CD14-positive monocyte (primary cell): ENCODE measurements at regions not wholly inside any gene's neighbourhood (a gene's known extent, or its start where the extent isn't known, plus 50 kb on each side); places are given as distances from the start of the nearest gene placed in this dataset.

Source experiments
- DNase-seq, 3 donors: peaks; one replicate each; pipeline ENCODE4 v3.0.0-alpha.2; 2011 to 2022
- H2AFZ ChIP-seq: 2 replicates; pipeline ENCODE4 v1.6.0; 2012; ENCODE audit warnings: mild to moderate bottlenecking, low read depth, low read length, inconsistent platforms; ENCODE audit not compliant: insufficient read depth, poor library complexity, severe bottlenecking
- H3K27ac ChIP-seq, 2 donors: 1 replicate in 1 of 2; 2 replicates in 1 of 2; pipeline ENCODE4 v1.5.1; 2012 to 2013; ENCODE audit warnings: low read length in 2 of 2, control low read depth in 1 of 2, inconsistent platforms in 1 of 2, low read depth in 1 of 2, mild to moderate bottlenecking in 1 of 2
- H3K27me3 ChIP-seq, 2 donors: one replicate each; pipeline versions ENCODE4 v1.6.0 to v1.6.1; 2011 to 2013; ENCODE audit warnings: low read length in 2 of 2; ENCODE audit not compliant: control insufficient read depth in 2 of 2, insufficient read depth in 2 of 2
- H3K36me3 ChIP-seq, 2 donors: replicated peaks in 1 of 2; 1 replicate in 1 of 2; 2 replicates in 1 of 2; pipeline versions ENCODE4 v1.5.1 to v1.6.1; 2012 to 2013; ENCODE audit warnings: low read length in 2 of 2, control low read depth in 1 of 2, inconsistent platforms in 1 of 2, mild to moderate bottlenecking in 1 of 2; ENCODE audit not compliant: insufficient read depth in 2 of 2, control insufficient read depth in 1 of 2
- H3K4me1 ChIP-seq, 2 donors: 1 replicate in 1 of 2; 2 replicates in 1 of 2; pipeline versions ENCODE4 v1.5.1 to v1.6.1; 2012 to 2013; ENCODE audit warnings: low read length in 2 of 2, control low read depth in 1 of 2, inconsistent platforms in 1 of 2, mild to moderate bottlenecking in 1 of 2, moderate library complexity in 1 of 2; ENCODE audit not compliant: insufficient read depth in 2 of 2, control insufficient read depth in 1 of 2
- H3K4me2 ChIP-seq: replicated peaks from 2 replicates; pipeline ENCODE3; 2012; ENCODE audit warnings: low read length, moderate library complexity, mild to moderate bottlenecking; ENCODE audit not compliant: poor library complexity, severe bottlenecking; ENCODE audit errors: extremely low read depth
- H3K4me3 ChIP-seq, 3 experiments: fragments of 200-600 bp in 1 of 3; sonication (generic) in 1 of 3; replicated peaks in 1 of 3; 1 replicate in 2 of 3; 2 replicates in 1 of 3; pipeline ENCODE4 v1.5.1; 2011 to 2013; ENCODE audit warnings: low read length in 3 of 3, mild to moderate bottlenecking in 3 of 3, control low read depth in 2 of 3, low read depth in 2 of 3, inconsistent platforms in 1 of 3, moderate library complexity in 1 of 3
- H3K79me2 ChIP-seq: 2 replicates; pipeline ENCODE4 v1.6.0; 2012; ENCODE audit warnings: mild to moderate bottlenecking, control low read depth, inconsistent platforms, low read length, moderate library complexity; ENCODE audit not compliant: insufficient read depth
- H3K9ac ChIP-seq: 2 replicates; pipeline ENCODE4 v1.6.0; 2017; ENCODE audit warnings: low read length, mild to moderate bottlenecking; ENCODE audit not compliant: insufficient read depth, poor library complexity, severe bottlenecking
- H3K9me3 ChIP-seq, 2 donors: replicated peaks in 1 of 2; 1 replicate in 1 of 2; 2 replicates in 1 of 2; pipeline versions ENCODE4 v1.5.1 to v1.6.1; 2012 to 2013; ENCODE audit warnings: low read length in 2 of 2, control low read depth in 1 of 2; ENCODE audit not compliant: control insufficient read depth in 1 of 2, insufficient read depth in 1 of 2
- H4K20me1 ChIP-seq: 2 replicates; pipeline ENCODE4 v1.6.0; 2012; ENCODE audit warnings: mild to moderate bottlenecking, low read length, control low read depth, moderate library complexity; ENCODE audit not compliant: insufficient read depth
- H3K27ac Mint-ChIP-seq, 7 donors: one replicate each; pipeline ENCODE4 v1.8.0; 2020; ENCODE audit warnings: mild to moderate bottlenecking in 7 of 7, mixed read lengths in 7 of 7, moderate library complexity in 6 of 7, inconsistent platforms in 2 of 7
- H3K27me3 Mint-ChIP-seq, 3 donors: one replicate each; pipeline ENCODE4 v1.8.0; 2021 to 2022; ENCODE audit warnings: low read depth in 3 of 3, mild to moderate bottlenecking in 3 of 3, mixed read lengths in 3 of 3, moderate library complexity in 3 of 3, inconsistent platforms in 1 of 3
- H3K36me3 Mint-ChIP-seq, 2 donors: one replicate each; pipeline ENCODE4 v1.8.0; 2020; ENCODE audit warnings: mixed read lengths in 2 of 2, inconsistent platforms in 1 of 2, mild to moderate bottlenecking in 1 of 2
- H3K4me1 Mint-ChIP-seq: one replicate; pipeline ENCODE4 v1.8.0; 2020; ENCODE audit warnings: mild to moderate bottlenecking, mixed read lengths
- H3K4me3 Mint-ChIP-seq, 2 donors: one replicate each; pipeline ENCODE4 v1.8.0; 2020; ENCODE audit warnings: mild to moderate bottlenecking in 2 of 2, mixed read lengths in 2 of 2, moderate library complexity in 1 of 2
- H3K9me3 Mint-ChIP-seq, 7 donors: one replicate each; pipeline ENCODE4 v1.8.0; 2020 to 2022; ENCODE audit warnings: mixed read lengths in 7 of 7, mild to moderate bottlenecking in 6 of 7, moderate library complexity in 6 of 7, inconsistent platforms in 2 of 7
- WGBS: methylation state at CpG from one replicate; pipeline ENCODE4 v1.1.5; 2013; ENCODE audit warnings: missing lambda C conversion rate; ENCODE audit not compliant: insufficient coverage; 5-methylcytosine and 5-hydroxymethylcytosine counted together
- intact Hi-C, 2 donors: fragments of 100-400 bp; cut with micrococcal nuclease; formaldehyde crosslinking; loops; one replicate each; pipeline versions ENCODE4 v1.15.0 to v1.15.1; 2023
- TF ChIP-seq, protein P1 (sequence below): fragments of 200-600 bp; IDR thresholded peaks from one replicate; pipeline ENCODE4 v1.8.0; 2022; ENCODE audit warnings: antibody characterized with exemption, mild to moderate bottlenecking

DNA sequence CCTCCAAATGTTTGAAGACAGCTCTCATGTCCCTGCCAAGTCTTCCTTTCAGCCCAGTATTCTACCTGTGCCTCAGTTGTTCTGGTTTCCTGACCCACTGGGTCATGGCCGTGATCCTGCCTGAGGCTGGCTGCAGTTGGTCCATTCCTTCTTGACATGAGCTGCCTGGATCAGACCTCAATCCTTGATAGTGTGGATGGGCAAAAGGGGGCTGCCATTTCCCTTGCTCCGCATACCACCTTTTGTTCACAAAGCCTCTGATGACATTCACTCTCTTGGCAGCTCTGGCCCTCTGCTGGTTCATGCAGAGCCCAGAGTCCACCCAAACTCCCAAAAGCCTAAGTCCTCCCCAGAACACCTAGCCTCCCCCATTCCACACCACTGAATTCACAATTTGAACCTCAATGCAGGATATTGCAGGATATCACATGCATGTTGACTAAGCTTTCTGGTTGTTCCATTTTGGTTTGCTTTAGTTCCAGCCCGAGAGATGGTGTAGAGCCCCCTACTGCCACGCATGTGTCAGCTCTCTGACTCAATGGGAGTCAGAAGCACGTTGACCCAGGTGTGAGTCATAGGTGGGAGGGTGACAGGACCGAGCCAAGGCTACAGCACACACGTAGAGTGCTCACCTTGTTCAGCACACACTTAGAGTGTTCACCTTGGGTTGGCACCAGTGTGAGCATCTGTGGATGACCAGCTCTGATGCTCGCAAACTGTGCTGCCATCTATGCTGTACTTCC, 137.2 kb downstream of the MTX3 start:
- H4K20me1 ChIP-seq: no peaks in the 10 kb centered on the region
- intact Hi-C loops: no loop called here
- no peaks in the 10 kb centered on the region for H3K36me3 Mint-ChIP-seq
- H3K4me3 Mint-ChIP-seq: no peak overlapping the region
- H3K79me2 ChIP-seq: no peaks in the 10 kb centered on the region
- peaks cover 3% of the 10 kb centered on the region for H3K4me1 Mint-ChIP-seq
- no peak for DNase-seq
- no peak overlapping the region for H3K9ac ChIP-seq
- H3K27ac ChIP-seq: no peak overlapping the region
- H3K27me3 Mint-ChIP-seq: peaks cover 3 to 10% (median 9%) of the 10 kb centered on the region in 3 donors
- H3K36me3 ChIP-seq: no peaks in the 10 kb centered on the region
- peaks cover 0 to 3% of the 10 kb centered on the region in 2 donors for H3K27me3 ChIP-seq
- 97% methylated on average over 6 of the region's 8 CpGs for WGBS
- no peaks in the 10 kb centered on the region for H3K9me3 ChIP-seq
- no peaks in the 10 kb centered on the region for H3K4me1 ChIP-seq
- no peak overlapping the region for H2AFZ ChIP-seq
- H3K4me3 ChIP-seq: no peak overlapping the region
- H3K4me2 ChIP-seq: no peak overlapping the region
- TF ChIP-seq, protein P1, sequence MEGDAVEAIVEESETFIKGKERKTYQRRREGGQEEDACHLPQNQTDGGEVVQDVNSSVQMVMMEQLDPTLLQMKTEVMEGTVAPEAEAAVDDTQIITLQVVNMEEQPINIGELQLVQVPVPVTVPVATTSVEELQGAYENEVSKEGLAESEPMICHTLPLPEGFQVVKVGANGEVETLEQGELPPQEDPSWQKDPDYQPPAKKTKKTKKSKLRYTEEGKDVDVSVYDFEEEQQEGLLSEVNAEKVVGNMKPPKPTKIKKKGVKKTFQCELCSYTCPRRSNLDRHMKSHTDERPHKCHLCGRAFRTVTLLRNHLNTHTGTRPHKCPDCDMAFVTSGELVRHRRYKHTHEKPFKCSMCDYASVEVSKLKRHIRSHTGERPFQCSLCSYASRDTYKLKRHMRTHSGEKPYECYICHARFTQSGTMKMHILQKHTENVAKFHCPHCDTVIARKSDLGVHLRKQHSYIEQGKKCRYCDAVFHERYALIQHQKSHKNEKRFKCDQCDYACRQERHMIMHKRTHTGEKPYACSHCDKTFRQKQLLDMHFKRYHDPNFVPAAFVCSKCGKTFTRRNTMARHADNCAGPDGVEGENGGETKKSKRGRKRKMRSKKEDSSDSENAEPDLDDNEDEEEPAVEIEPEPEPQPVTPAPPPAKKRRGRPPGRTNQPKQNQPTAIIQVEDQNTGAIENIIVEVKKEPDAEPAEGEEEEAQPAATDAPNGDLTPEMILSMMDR: no peak
- H3K27ac Mint-ChIP-seq: no peak overlapping the region
- H3K9me3 Mint-ChIP-seq: no peaks in the 10 kb centered on the region

DNA sequence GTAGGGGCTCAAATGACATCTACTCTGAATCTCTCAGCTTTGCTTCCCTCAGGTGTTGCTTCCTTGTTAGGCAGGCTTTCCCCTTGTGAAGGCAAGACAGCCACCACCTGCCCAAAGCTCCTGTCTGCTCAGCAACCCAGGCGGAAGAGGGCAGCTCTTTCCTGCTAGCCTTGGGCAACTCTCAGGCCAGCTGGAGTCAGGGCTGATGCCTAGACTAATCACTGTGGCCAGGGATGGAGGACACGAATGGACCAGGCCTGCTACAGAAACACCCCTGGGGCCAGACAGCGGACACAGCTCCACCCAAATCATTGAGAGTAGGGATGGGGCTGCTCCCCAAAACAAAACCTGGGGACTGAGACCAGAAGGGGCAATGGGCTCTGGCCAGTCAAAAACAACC, 138.0 kb downstream of the MTX3 start:
- no peaks in the 10 kb centered on the region for H3K4me1 ChIP-seq
- H3K27me3 Mint-ChIP-seq: peaks cover 3 to 9% (median 8%) of the 10 kb centered on the region in 3 donors
- DNase-seq: no peak
- TF ChIP-seq, protein P1: no peak
- H3K4me1 Mint-ChIP-seq: peaks cover 2% of the 10 kb centered on the region
- H3K27me3 ChIP-seq: no peaks in the 10 kb centered on the region
- no peaks in the 10 kb centered on the region for H4K20me1 ChIP-seq
- no peaks in the 10 kb centered on the region for H3K36me3 ChIP-seq
- H3K4me3 ChIP-seq: no peak overlapping the region
- intact Hi-C loops: no loop called here
- H3K9me3 ChIP-seq: no peaks in the 10 kb centered on the region
- H3K9me3 Mint-ChIP-seq: no peaks in the 10 kb centered on the region
- no peak overlapping the region for H3K4me2 ChIP-seq
- H3K27ac ChIP-seq: no peak overlapping the region
- no peak overlapping the region for H2AFZ ChIP-seq
- no peaks in the 10 kb centered on the region for H3K36me3 Mint-ChIP-seq
- no peak overlapping the region for H3K4me3 Mint-ChIP-seq
- no peak overlapping the region for H3K27ac Mint-ChIP-seq
- no peak overlapping the region for H3K9ac ChIP-seq
- H3K79me2 ChIP-seq: no peaks in the 10 kb centered on the region
- WGBS: no CpG with 5 or more reads among the region's 3 CpGs
